IPS-20b (cell line): ENCODE measurements at regions not wholly inside any gene's neighbourhood (a gene's known extent, or its start where the extent isn't known, plus 50 kb on each side); places are given as distances from the start of the nearest gene placed in this dataset.
"Not testable (repeated sequence)": the region's sequence is repeated elsewhere in the genome, so short reads cannot be mapped to it uniquely, and the experiment has no call there.

ENCODE experiments used
- H3K27ac ChIP-seq: one replicate; pipeline ENCODE4 v1.5.1; 2013; ENCODE audit warnings: low read length
- H3K27me3 ChIP-seq: 2 replicates; pipeline ENCODE4 v1.6.1; 2013; ENCODE audit warnings: mild to moderate bottlenecking, low read length, inconsistent platforms; ENCODE audit not compliant: insufficient read depth
- H3K36me3 ChIP-seq: 2 replicates; pipeline ENCODE4 v1.6.1; 2013; ENCODE audit warnings: low read depth, mild to moderate bottlenecking, inconsistent platforms, low read length, moderate library complexity; ENCODE audit not compliant: insufficient read depth
- H3K4me1 ChIP-seq: 2 replicates; pipeline ENCODE4 v1.6.1; 2013; ENCODE audit warnings: mild to moderate bottlenecking, control low read depth, inconsistent platforms, low read length, moderate library complexity; ENCODE audit not compliant: insufficient read depth
- H3K4me3 ChIP-seq: 2 replicates; pipeline ENCODE4 v1.5.1; 2013; ENCODE audit warnings: mild to moderate bottlenecking, low read length, inconsistent platforms
- H3K9ac ChIP-seq: 2 replicates; pipeline ENCODE4 v1.6.1; 2013; ENCODE audit warnings: low read depth, mild to moderate bottlenecking, inconsistent platforms, low read length, moderate library complexity
- H3K9me3 ChIP-seq: 2 replicates; pipeline ENCODE4 v1.6.1; 2013; ENCODE audit warnings: mild to moderate bottlenecking, low read depth, low read length, inconsistent platforms; ENCODE audit not compliant: insufficient read depth

- no peak overlapping the region for H3K27ac ChIP-seq
- no peaks in the 10 kb centered on the region for H3K9me3 ChIP-seq
- H3K4me1 ChIP-seq, result no peaks in the 10 kb centered on the region
- H3K36me3 ChIP-seq, result no peaks in the 10 kb centered on the region
- H3K9ac ChIP-seq, result no peak overlapping the region
- no peak overlapping the region for H3K4me3 ChIP-seq
- no peaks in the 10 kb centered on the region for H3K27me3 ChIP-seq
Observed at GRCh38 chr6:66522864-66523263, 815.8 kb upstream of the EYS start.

DNA sequence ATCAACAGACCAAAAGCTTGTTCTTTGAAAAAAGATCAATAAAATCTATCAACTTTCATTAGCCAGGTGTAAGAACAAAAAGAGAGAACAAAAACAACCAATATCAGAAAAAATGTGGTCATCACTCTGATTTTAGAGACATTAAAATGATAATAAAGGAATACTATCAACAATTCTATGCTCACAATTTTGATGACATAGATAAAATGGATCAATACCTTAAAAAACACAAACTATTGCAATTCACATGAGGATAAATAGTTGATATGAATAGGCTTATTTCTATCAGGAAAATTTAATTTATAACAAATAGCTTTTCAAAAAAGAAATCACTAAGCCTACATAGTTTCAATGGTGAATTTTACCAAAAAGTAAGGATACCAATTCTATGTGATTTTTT lies 809.4 kb upstream of the EYS start:
- no peaks in the 10 kb centered on the region for H3K9me3 ChIP-seq
- H3K4me3 ChIP-seq, result no peak overlapping the region
- no peaks in the 10 kb centered on the region for H3K4me1 ChIP-seq
- no peak overlapping the region for H3K27ac ChIP-seq
- no peaks in the 10 kb centered on the region for H3K27me3 ChIP-seq
- H3K36me3 ChIP-seq, result no peaks in the 10 kb centered on the region
- H3K9ac ChIP-seq, result no peak overlapping the region

GRCh38 chr6:66508433-66508832 lies 801.4 kb upstream of the EYS start:
- Histone ChIP-seq H3K4me3 (no peak overlapping the region), H3K4me1 (peaks cover 12% of the 10 kb centered on the region; the same call in 1 of the 2 replicates), H3K36me3 (no peaks in the 10 kb centered on the region), H3K27ac (no peak overlapping the region), H3K27me3 (no peaks in the 10 kb centered on the region), H3K9me3 (no peaks in the 10 kb centered on the region), H3K9ac (no peak overlapping the region)

GRCh38 chr6:66499851-66500250 lies 792.8 kb upstream of the EYS start:
- H3K27ac ChIP-seq, result no peak overlapping the region
- no peak overlapping the region for H3K9ac ChIP-seq
- no peaks in the 10 kb centered on the region for H3K36me3 ChIP-seq
- no peaks in the 10 kb centered on the region for H3K27me3 ChIP-seq
- H3K9me3 ChIP-seq, result no peaks in the 10 kb centered on the region
- no peak overlapping the region for H3K4me3 ChIP-seq
- H3K4me1 ChIP-seq, result no peaks in the 10 kb centered on the region

DNA sequence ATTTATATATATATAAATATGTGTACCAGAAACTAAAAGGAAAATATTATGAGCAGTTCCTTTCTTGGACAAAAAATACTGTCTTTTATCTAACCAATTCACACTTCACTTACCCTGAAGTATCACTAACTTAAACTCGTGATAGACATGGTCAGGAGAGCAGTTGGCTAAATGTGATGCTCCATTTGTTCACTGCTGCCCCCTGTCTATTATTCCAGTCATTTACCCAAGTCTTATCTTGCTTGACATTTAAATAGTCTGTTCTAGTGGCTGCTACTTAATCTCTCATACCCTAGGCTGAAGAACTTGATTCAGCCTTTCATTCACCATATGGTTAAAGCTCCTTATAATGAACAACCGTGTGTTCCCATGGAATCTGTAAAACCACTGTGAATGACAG lies 789.6 kb upstream of the EYS start:
- H3K36me3 ChIP-seq, result no peaks in the 10 kb centered on the region
- H3K27ac ChIP-seq, result no peak overlapping the region
- H3K4me3 ChIP-seq, result no peak overlapping the region
- H3K9ac ChIP-seq, result no peak overlapping the region
- no peaks in the 10 kb centered on the region for H3K27me3 ChIP-seq
- H3K4me1 ChIP-seq, result no peaks in the 10 kb centered on the region
- no peaks in the 10 kb centered on the region for H3K9me3 ChIP-seq

DNA sequence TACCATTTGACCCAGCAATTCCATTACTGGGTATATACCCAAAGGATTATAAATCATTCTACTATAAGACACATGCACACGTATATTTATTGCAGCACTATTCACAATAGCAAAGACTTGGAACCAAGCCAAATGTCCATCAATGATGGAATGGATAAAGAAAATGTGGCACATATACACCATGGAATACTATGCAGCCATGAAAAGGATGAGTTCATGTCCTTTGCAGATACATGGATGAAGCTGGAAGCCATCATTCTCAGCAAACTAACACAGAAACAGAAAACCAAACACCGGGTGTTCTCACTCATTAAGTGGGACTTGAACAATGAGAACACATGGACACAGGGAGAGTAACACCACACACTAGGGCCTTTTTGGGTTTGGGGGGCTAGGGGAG lies 787.6 kb upstream of the EYS start:
- not testable (repeated sequence) for H3K9me3 ChIP-seq, H3K9ac ChIP-seq, H3K36me3 ChIP-seq, H3K4me3 ChIP-seq, H3K27ac ChIP-seq, H3K27me3 ChIP-seq, H3K4me1 ChIP-seq

DNA sequence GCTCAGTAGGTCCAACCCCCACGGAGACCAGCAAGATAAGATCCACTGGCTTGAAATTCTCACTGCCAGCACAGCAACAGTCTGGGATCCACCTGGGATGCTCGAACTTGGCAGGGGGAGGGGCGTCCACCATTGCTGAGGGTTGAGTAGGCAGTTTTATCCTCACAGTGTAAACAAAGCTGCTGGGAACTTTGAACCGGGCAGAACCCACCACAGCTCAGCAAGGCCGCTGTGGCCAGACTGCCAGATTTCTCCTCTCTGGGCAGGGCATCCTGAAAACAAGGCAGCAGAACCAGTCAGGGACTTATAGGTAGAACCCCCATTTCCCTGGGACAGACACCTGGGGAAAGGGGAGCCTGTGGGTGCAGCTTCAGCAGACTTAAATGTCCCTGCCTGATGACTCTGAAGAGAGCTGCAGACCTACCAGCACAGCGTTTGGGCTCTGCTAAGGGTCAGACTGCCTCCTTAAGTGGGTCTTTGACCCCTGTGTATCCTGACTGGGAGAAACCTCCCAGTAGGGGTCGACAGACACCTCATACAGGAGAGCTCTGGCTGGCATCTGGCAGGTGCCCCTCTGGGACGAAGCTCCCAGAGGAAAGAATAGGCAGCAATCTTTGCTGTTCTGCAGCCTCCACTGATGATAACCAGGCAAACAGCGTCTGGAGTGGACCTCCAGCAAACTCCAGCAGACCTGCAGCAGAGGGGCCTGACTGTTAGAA lies 782.4 kb upstream of the EYS start:
- H3K27me3 ChIP-seq, result no peaks in the 10 kb centered on the region
- H3K4me3 ChIP-seq, result no peak overlapping the region
- H3K4me1 ChIP-seq, result no peaks in the 10 kb centered on the region
- no peak overlapping the region for H3K9ac ChIP-seq
- no peaks in the 10 kb centered on the region for H3K9me3 ChIP-seq
- H3K27ac ChIP-seq, result no peak overlapping the region
- H3K36me3 ChIP-seq, result no peaks in the 10 kb centered on the region

- H3K9ac ChIP-seq, result no peak overlapping the region
- no peak overlapping the region for H3K27ac ChIP-seq
- H3K4me1 ChIP-seq, result no peaks in the 10 kb centered on the region
- H3K27me3 ChIP-seq, result no peaks in the 10 kb centered on the region
- no peaks in the 10 kb centered on the region for H3K36me3 ChIP-seq
- H3K4me3 ChIP-seq, result no peak overlapping the region
- no peaks in the 10 kb centered on the region; the same call in 1 of the 2 replicates for H3K9me3 ChIP-seq
Observed at GRCh38 chr6:66481216-66481615, 774.2 kb upstream of the EYS start.

- no peaks in the 10 kb centered on the region; the same call in 1 of the 2 replicates for H3K9me3 ChIP-seq
- no peak overlapping the region for H3K9ac ChIP-seq
- no peaks in the 10 kb centered on the region for H3K4me1 ChIP-seq
- no peak overlapping the region for H3K4me3 ChIP-seq
- H3K36me3 ChIP-seq, result no peaks in the 10 kb centered on the region
- no peak overlapping the region for H3K27ac ChIP-seq
- no peaks in the 10 kb centered on the region for H3K27me3 ChIP-seq
Observed at GRCh38 chr6:66478705-66479104, 771.7 kb upstream of the EYS start.

DNA sequence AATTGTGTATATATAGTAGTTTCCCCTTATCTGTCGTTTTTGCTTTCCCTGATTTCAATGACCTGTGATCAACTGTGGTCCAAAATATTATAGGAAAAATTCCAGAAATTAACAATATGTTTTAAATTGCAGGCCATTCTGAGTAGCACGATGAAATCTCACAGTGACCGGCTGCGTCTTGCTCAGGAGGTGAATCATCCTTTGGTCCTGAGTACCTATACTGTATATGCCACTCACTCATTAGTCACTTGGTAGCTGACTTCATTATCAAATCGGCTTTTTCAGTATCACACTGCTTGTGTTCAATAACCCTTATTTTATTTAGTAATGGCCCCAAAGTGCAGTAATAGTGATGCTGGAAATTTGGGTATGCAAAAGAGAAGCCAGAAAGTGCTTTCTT lies 728.3 kb upstream of the EYS start:
- no peak overlapping the region for H3K27ac ChIP-seq
- H3K27me3 ChIP-seq, result no peaks in the 10 kb centered on the region
- no peak overlapping the region for H3K4me3 ChIP-seq
- H3K4me1 ChIP-seq, result no peaks in the 10 kb centered on the region
- H3K9ac ChIP-seq, result no peak overlapping the region
- no peaks in the 10 kb centered on the region for H3K9me3 ChIP-seq
- no peaks in the 10 kb centered on the region for H3K36me3 ChIP-seq

DNA sequence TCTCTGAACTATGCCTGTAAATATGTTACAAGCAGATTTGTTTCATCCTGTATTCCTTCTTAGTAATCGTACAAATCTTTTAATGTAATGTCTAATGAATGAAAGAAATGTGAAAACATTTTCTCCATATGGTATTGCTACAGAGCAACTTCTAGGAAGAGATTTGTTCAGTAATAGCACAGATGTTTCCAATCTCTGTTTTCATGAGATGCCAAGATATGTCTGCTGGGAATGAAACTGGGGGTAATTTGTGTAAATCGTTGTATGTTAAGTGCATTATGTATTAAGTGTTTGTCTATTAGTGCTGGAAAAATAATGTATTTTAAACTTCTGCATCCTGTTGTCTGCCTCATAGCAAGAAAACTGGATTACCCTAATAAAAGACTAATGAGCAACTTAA lies 722.2 kb upstream of the EYS start:
- Histone ChIP-seq H3K27me3 (no peaks in the 10 kb centered on the region), H3K4me3 (no peak overlapping the region), H3K27ac (no peak overlapping the region), H3K4me1 (no peaks in the 10 kb centered on the region), H3K9ac (no peak overlapping the region), H3K9me3 (no peaks in the 10 kb centered on the region), H3K36me3 (no peaks in the 10 kb centered on the region)

GRCh38 chr6:66423047-66423446 lies 716.0 kb upstream of the EYS start:
- no peak overlapping the region for H3K9ac ChIP-seq
- no peaks in the 10 kb centered on the region for H3K27me3 ChIP-seq
- H3K27ac ChIP-seq, result no peak overlapping the region
- no peaks in the 10 kb centered on the region for H3K4me1 ChIP-seq
- H3K4me3 ChIP-seq, result no peak overlapping the region
- no peaks in the 10 kb centered on the region for H3K9me3 ChIP-seq
- H3K36me3 ChIP-seq, result no peaks in the 10 kb centered on the region
